Trophoblast cell (in vitro differentiated cells and primary cell): ENCODE measurements at regions not wholly inside any gene's neighbourhood (a gene's known extent, or its start where the extent isn't known, plus 50 kb on each side); places are given as distances from the start of the nearest gene placed in this dataset.
"Not testable (repeated sequence)": the region's sequence is repeated elsewhere in the genome, so short reads cannot be mapped to it uniquely, and the experiment has no call there.

Experiments
- DNase-seq, 2 donors: peaks; one replicate each; pipeline ENCODE4 v3.0.0-alpha.2; 2016
- H2AFZ ChIP-seq: 2 replicates; pipeline ENCODE4 v1.6.1; 2013; ENCODE audit warnings: low read length, moderate library complexity, mild to moderate bottlenecking; ENCODE audit not compliant: insufficient read depth, poor library complexity
- H2AK5ac ChIP-seq: 2 replicates; pipeline ENCODE4 v1.6.1; 2013; ENCODE audit warnings: mild to moderate bottlenecking, low read length
- H2BK120ac ChIP-seq: 2 replicates; pipeline ENCODE4 v1.6.1; 2013; ENCODE audit warnings: low read length, mild to moderate bottlenecking, moderate library complexity; ENCODE audit not compliant: insufficient read depth, poor library complexity
- H2BK12ac ChIP-seq: 2 replicates; pipeline ENCODE4 v1.6.1; 2013; ENCODE audit warnings: mild to moderate bottlenecking, low read length, moderate library complexity
- H2BK5ac ChIP-seq: 2 replicates; pipeline ENCODE4 v1.6.1; 2013; ENCODE audit warnings: low read length, low read depth, moderate library complexity, mild to moderate bottlenecking; ENCODE audit not compliant: poor library complexity
- H3K14ac ChIP-seq: 2 replicates; pipeline ENCODE4 v1.6.1; 2013; ENCODE audit warnings: mild to moderate bottlenecking, low read length
- H3K18ac ChIP-seq: 2 replicates; pipeline ENCODE4 v1.6.1; 2013; ENCODE audit warnings: mild to moderate bottlenecking, low read length
- H3K23ac ChIP-seq: 2 replicates; pipeline ENCODE4 v1.6.1; 2013; ENCODE audit warnings: low read length
- H3K27ac ChIP-seq: 2 replicates; pipeline ENCODE4 v1.5.1; 2013; ENCODE audit warnings: low read depth, mild to moderate bottlenecking, inconsistent platforms, low read length, moderate library complexity
- H3K27me3 ChIP-seq: 2 replicates; pipeline ENCODE4 v1.6.1; 2013; ENCODE audit warnings: inconsistent platforms, mild to moderate bottlenecking, low read length, moderate library complexity; ENCODE audit not compliant: insufficient read depth
- H3K36me3 ChIP-seq, 2 experiments: 1 replicate in 1 of 2; 2 replicates in 1 of 2; pipeline ENCODE4 v1.6.1; 2013; ENCODE audit warnings: low read length in 2 of 2, mild to moderate bottlenecking in 2 of 2, moderate library complexity in 1 of 2; ENCODE audit not compliant: insufficient read depth in 2 of 2, control insufficient read depth in 1 of 2
- H3K4ac ChIP-seq: 2 replicates; pipeline ENCODE4 v1.6.1; 2013; ENCODE audit warnings: low read depth, mild to moderate bottlenecking, low read length, moderate library complexity
- H3K4me1 ChIP-seq, 2 experiments: 1 replicate in 1 of 2; 2 replicates in 1 of 2; pipeline ENCODE4 v1.6.1; 2013; ENCODE audit warnings: low read length in 2 of 2, mild to moderate bottlenecking in 2 of 2, moderate library complexity in 1 of 2; ENCODE audit not compliant: insufficient read depth in 2 of 2, control insufficient read depth in 1 of 2
- H3K4me2 ChIP-seq: 2 replicates; pipeline ENCODE4 v1.6.1; 2013; ENCODE audit warnings: inconsistent platforms, mild to moderate bottlenecking, low read length, moderate library complexity
- H3K4me3 ChIP-seq: 2 replicates; pipeline ENCODE4 v1.5.1; 2013; ENCODE audit warnings: mild to moderate bottlenecking, low read depth, low read length, inconsistent platforms
- H3K79me1 ChIP-seq: one replicate; pipeline ENCODE4 v1.6.1; 2013; ENCODE audit warnings: low read length
- H3K79me2 ChIP-seq: 2 replicates; pipeline ENCODE4 v1.6.1; 2013; ENCODE audit warnings: low read length, mild to moderate bottlenecking; ENCODE audit not compliant: control insufficient read depth, insufficient read depth, poor library complexity
- H3K9ac ChIP-seq: 2 replicates; pipeline ENCODE4 v1.6.1; 2013; ENCODE audit warnings: mild to moderate bottlenecking, low read length
- H3K9me3 ChIP-seq: 2 replicates; pipeline ENCODE4 v1.6.1; 2013; ENCODE audit warnings: low read depth, mild to moderate bottlenecking, control low read depth, inconsistent platforms, low read length; ENCODE audit not compliant: insufficient read depth
- H4K12ac ChIP-seq: 2 replicates; pipeline ENCODE4 v1.6.1; 2013; ENCODE audit warnings: low read depth, mild to moderate bottlenecking, low read length, moderate library complexity
- H4K8ac ChIP-seq: 2 replicates; pipeline ENCODE4 v1.6.1; 2013; ENCODE audit warnings: low read depth, mild to moderate bottlenecking, low read length, moderate library complexity
- H4K91ac ChIP-seq: one replicate; pipeline ENCODE4 v1.6.1; 2013; ENCODE audit warnings: low read depth, mild to moderate bottlenecking, low read length, moderate library complexity
- WGBS: extraction: QIAGEN DNeasy Blood & Tissue Kit; methylation state at CpG from one replicate; pipeline ENCODE4 v1.1.7; 2013; ENCODE audit warnings: missing lambda C conversion rate; ENCODE audit not compliant: insufficient read length, insufficient coverage; ENCODE audit errors: extremely low coverage; 5-methylcytosine and 5-hydroxymethylcytosine counted together

- not testable (repeated sequence) for H3K4ac ChIP-seq, H4K8ac ChIP-seq, H4K12ac ChIP-seq, H2BK12ac ChIP-seq, H2BK5ac ChIP-seq, H3K27me3 ChIP-seq, H3K14ac ChIP-seq, H3K36me3 ChIP-seq, H3K4me3 ChIP-seq, H3K4me2 ChIP-seq, H4K91ac ChIP-seq, H2BK120ac ChIP-seq, H3K79me1 ChIP-seq, DNase-seq, H3K79me2 ChIP-seq, H3K4me1 ChIP-seq, H3K9ac ChIP-seq, H3K27ac ChIP-seq, H2AFZ ChIP-seq, H2AK5ac ChIP-seq, H3K18ac ChIP-seq, H3K23ac ChIP-seq
- H3K9me3 ChIP-seq, result peaks cover 37% of the 10 kb centered on the region
- WGBS, result no CpG with 5 or more reads among the region's 39 CpGs
Measured at GRCh38 chr2:91843723-91844450, 3027.3 kb upstream of the TEKT4 start.

DNA sequence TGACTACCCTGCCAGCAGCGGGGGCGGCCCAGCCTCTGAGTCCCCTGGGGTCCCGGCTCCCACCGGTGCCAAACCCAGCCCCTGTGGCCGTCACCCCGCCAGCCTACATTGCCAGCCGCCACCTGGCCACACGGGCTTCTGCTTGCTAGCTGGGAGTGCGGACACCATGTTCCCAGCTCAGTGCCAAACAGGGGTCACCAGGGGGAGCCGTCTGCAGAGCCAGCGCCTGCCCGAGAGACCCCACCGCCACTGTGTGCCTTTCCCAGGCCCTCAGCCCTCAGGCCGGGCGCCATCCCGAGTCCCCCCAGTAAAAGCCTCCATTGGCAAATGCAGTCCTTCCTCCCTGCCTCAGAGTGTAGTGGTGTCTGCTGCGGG lies 3026.8 kb upstream of the TEKT4 start:
- H4K91ac ChIP-seq, H2AK5ac ChIP-seq, H3K23ac ChIP-seq, H2BK5ac ChIP-seq, H2BK120ac ChIP-seq, H3K79me2 ChIP-seq, H3K9ac ChIP-seq, H3K4me2 ChIP-seq, H3K79me1 ChIP-seq, H3K18ac ChIP-seq, H3K27me3 ChIP-seq, H2AFZ ChIP-seq, H3K14ac ChIP-seq, H3K27ac ChIP-seq, H3K4ac ChIP-seq, DNase-seq, H4K8ac ChIP-seq, H3K4me1 ChIP-seq, H2BK12ac ChIP-seq, H3K4me3 ChIP-seq, H4K12ac ChIP-seq, H3K36me3 ChIP-seq: not testable (repeated sequence)
- H3K9me3 ChIP-seq, result peaks cover 37% of the 10 kb centered on the region
- WGBS, result no CpG with 5 or more reads among the region's 17 CpGs

GRCh38 chr2:91846388-91846787 lies 3024.8 kb upstream of the TEKT4 start:
- not testable (repeated sequence) for H2AFZ ChIP-seq, H2BK5ac ChIP-seq, H3K4me1 ChIP-seq, H3K79me1 ChIP-seq, H3K4me3 ChIP-seq, H3K27me3 ChIP-seq, H3K14ac ChIP-seq, H3K9ac ChIP-seq, H3K4ac ChIP-seq, H3K4me2 ChIP-seq, H4K8ac ChIP-seq, H3K79me2 ChIP-seq, H2BK12ac ChIP-seq, H4K12ac ChIP-seq, H2AK5ac ChIP-seq, DNase-seq, H3K23ac ChIP-seq, H3K36me3 ChIP-seq, H3K18ac ChIP-seq, H4K91ac ChIP-seq, H2BK120ac ChIP-seq, H3K27ac ChIP-seq
- peaks cover 34% of the 10 kb centered on the region for H3K9me3 ChIP-seq
- WGBS, result 100% methylated on average over 1 of the region's 3 CpGs

- not testable (repeated sequence) for H2AFZ ChIP-seq, H3K79me2 ChIP-seq, H4K8ac ChIP-seq, DNase-seq, H4K91ac ChIP-seq, H3K18ac ChIP-seq, H3K36me3 ChIP-seq, H3K4ac ChIP-seq, H2AK5ac ChIP-seq, H3K23ac ChIP-seq, H3K9me3 ChIP-seq, H3K14ac ChIP-seq, H3K4me2 ChIP-seq, H3K79me1 ChIP-seq, H3K9ac ChIP-seq, H4K12ac ChIP-seq, H3K27ac ChIP-seq, H3K4me1 ChIP-seq, H3K4me3 ChIP-seq, H2BK12ac ChIP-seq, H2BK120ac ChIP-seq, H2BK5ac ChIP-seq, H3K27me3 ChIP-seq
- no CpG with 5 or more reads among the region's 47 CpGs for WGBS
Measured at GRCh38 chr2:91851689-91852420, 3019.4 kb upstream of the TEKT4 start.
